ENCODE measurements at regions not wholly inside any gene's neighbourhood (a gene's known extent, or its start where the extent isn't known, plus 50 kb on each side); places are given as distances from the start of the nearest gene placed in this dataset.

DNA sequence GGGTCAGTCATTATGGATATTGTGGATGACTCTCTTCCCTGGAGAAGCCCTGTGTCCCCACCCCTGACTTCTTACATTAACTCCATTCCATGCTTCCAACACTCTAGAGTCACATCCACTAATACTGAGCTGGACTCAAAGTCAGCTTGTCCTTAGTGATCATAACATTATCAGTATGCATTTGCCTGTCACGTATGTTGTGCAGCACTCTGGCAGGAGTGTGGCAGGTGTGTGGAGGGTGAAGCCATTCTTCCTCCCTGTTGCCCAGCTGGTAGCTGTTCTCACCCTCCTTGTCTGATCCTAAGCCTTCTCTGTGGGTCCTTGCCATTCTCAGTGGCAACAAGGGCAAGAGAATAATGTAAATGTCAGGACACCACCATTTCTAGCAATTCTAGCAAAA lies 334.1 kb upstream of the RAB6C start:
- no peak for DNase-seq (ENCODE audit: low read depth)

DNA sequence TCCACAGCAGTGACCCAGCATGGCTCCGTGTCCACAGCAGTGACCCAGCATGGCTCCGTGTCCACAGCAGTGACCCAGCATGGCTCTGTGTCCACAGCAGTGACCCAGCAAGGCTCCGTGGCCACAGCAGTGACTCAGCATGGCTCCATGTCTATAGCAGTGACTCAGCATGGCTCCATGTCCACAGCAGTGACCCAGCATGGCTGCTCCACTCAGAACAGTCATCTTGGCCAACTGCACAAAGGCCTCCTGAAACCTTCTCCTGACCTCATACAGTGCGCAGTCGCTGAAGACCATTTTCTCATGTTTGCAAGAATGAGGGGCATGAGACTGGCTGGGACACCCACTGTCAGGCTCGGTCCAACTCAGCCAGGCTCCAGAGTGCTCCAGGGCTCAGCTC lies 333.4 kb upstream of the RAB6C start:
- no peak for DNase-seq (ENCODE audit: low read depth)

DNA sequence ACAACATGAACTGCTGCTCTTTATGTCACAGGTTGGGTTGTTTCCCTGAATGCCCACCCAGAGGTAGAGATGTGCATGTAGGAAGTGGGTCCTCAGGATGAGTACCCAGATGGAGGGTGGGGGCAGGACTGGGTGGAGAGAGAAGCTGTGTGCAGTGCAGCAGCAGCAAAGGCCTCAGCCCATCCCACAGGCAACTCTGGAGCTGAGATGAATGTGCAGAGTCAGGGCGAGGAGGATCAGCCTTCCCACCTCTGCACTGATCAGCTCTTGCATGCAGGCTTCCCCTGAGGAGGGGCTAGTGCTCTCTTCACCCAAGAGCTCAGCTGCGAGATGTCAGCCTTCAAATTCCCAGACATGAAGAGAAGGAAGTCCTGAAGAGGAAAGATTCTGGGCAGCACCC lies 326.2 kb upstream of the RAB6C start:
- no peak for DNase-seq (ENCODE audit: low read depth)

DNA sequence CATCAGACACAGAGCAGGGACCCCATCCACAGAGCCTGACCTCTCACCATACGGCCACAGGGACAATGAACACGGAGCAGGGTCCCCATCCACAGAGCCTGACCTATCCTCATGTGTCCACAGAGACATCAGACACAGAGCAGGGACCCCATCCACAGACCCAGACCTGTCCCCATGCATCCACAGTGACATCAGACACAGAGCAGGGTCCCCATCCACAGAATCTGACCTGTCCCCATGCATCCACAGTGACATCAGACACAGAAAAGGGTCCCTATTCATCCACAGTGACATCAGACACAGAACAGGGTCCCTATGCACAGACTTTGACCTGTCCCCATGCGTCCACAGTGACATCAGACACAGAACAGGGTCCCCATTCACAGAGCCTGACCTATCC lies 325.1 kb upstream of the RAB6C start:
- no peak for DNase-seq (ENCODE audit: low read depth)

DNA sequence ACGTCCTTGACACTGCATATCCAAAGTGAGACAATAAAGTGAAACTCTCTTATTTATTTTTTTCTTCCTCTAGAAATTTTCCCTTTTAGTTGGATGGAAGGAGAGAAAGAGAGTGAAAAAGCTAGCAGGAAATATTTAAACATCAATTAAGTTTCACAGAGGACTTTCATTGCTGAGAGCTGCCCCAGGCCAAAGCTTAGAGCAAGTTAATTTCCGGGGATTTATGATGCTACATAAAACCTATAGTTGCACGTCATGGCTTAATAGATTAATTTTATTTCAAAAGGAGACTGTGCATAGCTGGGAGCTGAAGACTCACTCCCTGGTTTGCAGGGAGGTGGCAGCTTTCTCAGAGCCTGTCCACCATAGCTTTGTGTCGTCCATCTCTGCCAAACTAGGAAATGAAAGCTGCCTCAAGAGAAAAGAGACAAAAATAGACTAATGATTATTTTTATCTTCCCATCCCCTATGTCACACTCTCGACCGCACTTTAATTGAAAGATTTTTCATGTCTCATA lies 323.3 kb upstream of the RAB6C start:
- DNase-seq (ENCODE audit: low read depth): no peak

DNA sequence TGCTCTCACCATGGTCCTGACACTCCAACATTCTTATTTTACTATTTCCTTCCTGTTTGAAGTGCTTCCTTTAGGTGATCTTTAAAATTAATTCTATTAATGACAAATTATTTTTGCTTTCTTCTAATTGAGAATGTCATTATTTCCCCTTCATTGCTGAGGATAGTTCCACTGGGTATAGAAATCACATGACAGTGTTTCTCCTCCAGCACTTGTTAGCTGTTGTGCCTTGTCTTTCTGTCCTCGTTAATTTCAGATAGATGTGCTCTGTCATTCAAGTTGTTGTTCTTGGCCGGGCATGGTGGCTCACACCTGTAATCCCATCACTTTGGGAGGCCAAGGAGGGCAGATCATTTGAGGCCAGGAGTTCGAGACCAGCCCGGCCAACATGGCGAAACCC lies 321.0 kb upstream of the RAB6C start:
- DNase-seq (ENCODE audit: low read depth): no peak

DNA sequence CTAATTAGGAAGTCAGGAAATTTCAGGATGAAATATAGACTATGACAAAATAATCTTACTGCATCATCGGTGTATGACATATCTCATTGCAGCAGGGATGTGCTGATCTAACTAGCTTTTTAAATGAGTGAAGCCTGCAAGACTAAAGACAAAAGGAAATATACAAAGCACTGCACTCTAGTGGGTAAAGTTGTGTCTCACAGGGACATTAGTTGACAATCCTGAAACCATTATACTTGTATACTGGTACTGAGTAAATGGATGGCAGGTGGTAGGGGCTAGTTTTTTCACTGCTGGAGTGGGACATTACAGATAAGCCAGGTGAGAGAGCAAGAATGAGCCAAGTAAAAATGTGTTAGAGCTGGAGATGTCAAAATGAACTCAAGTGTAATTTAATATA lies 317.5 kb upstream of the RAB6C start:
- DNase-seq (ENCODE audit: low read depth): no peak

DNA sequence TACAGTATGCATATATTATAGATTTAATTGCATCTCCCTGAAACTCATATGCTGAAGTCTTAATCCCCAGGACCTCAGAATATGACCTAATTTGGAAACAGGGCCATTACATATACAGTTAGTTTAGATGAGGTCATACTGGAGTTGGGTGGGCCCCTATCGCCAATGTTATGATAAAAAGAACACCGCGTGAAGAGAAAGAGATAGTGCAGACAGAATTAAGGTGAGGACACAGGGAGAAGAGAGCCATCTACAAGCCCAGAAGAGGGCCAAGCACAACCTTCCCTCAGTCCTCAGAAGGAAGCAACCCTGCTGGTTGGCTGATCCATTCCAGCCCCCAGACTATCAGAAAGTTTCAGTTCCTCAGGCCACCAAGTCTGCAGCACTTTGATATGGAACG lies 311.9 kb upstream of the RAB6C start:
- DNase-seq (ENCODE audit: low read depth): no peak

DNA sequence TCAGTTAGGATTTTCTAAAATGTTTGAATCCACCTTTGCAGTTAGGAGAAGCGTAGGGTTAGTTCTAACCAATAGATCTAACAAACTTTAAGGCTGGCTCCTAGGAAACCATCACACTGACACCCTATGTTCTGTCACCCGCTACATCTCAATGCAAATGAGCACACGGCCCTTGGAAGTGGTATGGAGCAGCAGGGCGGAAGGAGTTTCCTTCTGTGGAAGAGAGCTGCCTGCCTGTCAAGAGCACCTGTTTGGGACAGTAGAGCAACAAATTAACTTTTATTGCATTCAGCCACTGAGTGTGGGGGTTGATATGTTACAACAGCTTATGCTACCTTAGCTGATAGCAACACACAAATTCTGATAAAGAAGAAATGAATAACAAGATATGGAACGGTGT lies 306.9 kb upstream of the RAB6C start:
- no peak for DNase-seq (ENCODE audit: low read depth)

DNA sequence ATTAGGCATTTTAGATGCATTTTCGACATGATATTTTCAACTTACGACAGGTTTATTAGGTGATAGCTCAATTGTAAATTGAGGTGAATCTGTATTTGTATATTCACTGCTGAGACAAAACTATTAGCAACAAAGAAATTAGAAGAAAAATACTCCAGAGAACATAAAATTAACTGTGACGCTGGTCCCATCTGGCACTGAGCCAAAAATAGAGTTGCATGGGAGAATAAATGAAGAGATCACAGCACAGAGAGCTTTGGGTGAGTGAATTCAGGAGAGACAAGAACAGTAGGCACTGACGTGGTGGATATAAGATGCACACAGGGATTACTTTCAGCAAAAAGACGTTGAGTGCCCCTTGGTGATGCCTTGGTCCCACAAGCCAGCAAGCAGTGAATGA lies 306.2 kb upstream of the RAB6C start:
- no peak for DNase-seq (ENCODE audit: low read depth)

DNA sequence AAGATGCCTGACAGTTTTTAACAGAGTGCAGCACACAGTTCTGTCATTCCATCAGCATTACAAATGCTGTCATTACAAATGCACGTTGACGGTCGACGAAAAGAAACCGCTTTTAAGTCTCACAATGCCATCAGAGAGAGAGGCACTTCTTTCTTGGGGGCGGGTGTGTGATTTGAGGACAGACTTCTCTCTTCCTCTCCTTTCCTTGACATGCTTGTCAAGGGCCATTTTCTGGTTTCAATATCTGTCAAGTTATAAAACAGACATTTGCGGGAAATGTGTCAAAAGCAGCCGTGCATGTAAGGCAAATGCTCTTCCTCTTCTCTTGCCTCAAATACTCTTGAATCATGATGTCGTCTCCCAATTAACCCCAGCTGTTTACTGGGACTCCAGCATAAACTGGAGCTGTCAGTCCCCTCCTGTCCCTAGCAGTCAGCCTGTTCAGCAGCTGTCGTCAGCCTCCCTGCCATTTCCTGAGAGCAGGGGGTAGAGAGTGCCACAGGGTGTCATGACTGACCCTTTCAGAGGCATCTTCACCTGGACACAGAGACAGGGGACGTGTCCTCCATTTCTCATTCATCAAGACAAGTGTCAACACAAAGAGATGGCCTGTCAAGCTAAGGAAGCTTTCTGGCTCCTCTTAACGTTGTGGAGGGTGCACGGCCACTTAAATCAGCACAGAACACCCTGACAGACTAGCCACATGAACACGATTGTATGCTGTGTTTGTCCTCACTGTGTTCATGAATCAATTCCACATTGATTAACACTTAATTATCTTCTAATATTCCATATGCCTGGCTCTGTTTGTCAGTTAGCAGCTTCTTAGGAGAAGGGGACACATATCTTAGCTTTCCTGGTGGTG lies 305.4 kb upstream of the RAB6C start:
- no peak for DNase-seq (ENCODE audit: low read depth)

DNA sequence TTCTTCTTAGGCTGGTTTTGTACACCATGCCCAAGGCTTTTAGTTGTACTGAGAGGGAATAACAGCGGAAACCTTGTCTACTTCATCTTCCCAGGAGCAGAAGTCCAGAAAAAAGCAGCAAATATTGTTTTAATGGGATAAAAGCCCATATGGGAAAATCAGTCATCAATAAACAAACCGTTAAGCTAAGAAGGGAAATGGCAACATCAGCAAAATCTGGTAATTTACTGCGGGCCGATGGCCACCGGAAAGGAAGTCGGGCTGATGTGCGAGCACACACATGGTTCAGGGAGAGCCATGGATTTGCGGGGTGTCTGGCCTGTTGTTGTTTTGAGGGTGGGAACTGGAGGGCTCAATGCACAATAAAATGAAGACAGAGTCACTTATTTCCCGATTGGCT lies 300.7 kb upstream of the RAB6C start:
- DNase-seq (ENCODE audit: low read depth): no peak

DNA sequence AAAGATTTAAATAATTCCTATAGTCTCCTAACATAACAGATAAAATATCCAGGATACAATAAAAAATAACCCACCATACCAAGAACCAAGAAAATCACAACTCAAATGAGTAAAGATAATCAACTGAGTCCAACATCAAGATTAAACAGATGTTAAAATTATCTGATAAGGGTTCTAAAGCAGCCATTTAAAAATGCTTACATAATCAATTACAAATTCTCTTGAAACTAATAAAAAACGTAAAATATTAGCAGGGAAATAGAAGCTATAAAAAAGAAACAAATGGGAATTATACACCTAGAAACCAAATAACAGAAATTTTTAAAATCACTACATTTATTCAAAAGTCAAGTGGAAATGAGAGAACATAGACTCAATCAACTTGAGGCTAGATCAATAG lies 297.7 kb upstream of the RAB6C start:
- DNase-seq (ENCODE audit: low read depth): no peak

DNA sequence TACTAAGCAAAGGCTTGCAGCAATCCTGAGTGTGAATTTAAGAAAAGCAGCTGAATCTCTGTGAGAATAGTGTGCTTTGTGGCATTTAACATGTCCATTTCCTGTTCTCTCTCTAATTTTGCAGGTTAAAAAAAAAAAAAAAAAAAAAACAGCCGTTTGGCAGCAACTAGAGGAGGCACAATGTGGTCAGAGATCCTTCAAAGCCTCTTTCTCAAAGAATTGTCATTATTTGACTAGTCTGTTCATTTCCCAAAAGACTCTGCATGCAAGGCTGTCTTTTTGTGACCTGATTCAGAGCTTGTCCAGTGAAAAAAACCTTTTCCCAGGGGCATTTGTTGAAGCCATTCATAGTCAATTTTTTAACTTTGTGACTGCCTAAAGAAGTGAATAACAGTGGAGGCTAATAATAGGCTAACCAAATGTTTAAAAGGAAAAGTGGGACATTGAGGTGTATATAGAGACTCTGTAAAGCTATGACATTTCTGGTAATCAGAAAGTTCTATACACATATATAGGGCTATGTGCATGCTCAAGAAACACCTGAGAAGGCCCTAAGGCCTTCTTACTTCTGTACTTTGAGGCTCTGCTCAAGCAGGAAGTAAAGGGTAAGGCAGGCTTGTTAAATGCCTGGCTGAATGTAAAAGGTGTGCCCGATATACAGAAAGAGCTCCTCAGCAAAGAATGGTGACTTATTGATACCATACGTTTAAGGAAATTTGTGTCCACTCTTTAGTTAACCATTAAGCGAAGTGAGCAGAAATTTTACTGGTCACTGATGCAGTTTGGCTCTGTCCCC lies 289.6 kb upstream of the RAB6C start:
- DNase-seq (ENCODE audit: low read depth): no peak

DNA sequence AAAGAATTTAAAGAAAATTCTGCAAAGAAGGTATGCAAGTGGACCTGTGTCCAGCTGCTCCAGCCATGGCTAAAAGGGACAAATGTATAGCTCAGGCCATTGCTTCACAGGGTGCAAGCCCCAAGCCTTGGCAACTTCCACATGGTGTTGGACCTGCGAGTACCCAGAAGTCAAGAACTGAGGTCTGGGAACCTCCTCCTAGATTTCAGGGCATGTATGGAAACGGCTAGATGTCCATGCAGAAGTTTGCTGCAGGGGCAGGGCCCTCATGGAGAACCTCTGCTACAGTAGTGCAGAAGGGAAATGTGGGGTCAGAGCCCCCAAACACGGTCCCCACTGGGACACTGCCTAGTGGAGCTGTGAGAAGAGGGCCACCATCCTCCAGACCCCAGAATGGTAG lies 284.0 kb upstream of the RAB6C start:
- DNase-seq (ENCODE audit: low read depth): no peak

DNA sequence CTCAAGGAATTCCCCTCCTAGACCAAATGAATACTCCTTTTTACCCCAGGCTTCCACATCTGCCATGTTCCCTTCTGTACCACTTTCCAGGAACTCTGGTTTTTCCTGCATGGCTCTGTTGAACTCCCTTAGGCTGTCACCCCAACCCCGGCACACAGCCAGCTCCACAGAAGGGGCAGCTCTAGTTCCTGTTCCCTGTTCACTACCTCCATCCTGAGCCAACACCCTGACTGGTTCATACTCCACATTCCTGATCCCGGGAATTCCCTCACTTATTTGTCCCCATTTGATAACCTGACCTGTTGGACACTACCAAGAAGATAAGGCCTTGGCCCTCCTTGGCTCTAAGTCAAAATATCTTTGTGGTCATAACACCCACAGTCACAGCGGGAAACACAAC lies 280.9 kb upstream of the RAB6C start:
- DNase-seq (ENCODE audit: low read depth): no peak

DNA sequence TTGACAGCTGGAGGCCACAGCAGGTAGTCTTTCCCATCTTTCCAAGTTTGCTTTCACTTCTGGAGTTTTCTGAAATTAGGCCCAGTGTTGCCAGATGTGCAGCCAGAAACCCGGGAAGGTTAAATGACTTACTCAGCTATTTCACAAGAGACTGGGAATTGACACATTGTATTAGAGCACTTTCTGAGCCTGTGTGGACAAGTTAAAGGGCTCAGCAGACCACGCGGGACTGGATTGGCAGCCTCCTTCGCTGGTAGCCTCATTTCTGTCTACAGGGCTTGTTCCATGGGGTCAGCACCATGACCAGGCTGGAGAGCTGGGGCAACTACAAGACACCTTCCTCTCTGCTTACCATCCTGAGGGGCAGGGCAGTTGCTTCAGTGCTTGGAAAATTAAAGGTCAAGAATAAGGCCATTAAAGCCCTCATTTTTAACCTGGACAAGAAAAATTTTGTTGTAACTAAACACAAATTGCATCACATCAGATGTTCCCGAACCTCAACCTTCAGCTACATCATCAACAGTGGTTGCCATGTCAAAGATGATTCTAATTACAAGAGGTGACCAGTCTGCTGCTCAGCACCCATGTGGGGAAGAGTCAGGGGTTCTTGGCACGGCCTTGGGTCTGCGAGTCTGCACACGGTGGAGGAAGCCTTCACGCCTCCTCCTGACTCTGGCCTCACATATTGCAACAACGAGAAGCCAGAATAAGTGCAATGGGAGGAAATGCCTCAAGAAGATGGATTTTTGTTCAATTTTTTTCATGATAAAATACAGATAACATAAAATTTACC lies 279.5 kb upstream of the RAB6C start:
- DNase-seq (ENCODE audit: low read depth): no peak

DNA sequence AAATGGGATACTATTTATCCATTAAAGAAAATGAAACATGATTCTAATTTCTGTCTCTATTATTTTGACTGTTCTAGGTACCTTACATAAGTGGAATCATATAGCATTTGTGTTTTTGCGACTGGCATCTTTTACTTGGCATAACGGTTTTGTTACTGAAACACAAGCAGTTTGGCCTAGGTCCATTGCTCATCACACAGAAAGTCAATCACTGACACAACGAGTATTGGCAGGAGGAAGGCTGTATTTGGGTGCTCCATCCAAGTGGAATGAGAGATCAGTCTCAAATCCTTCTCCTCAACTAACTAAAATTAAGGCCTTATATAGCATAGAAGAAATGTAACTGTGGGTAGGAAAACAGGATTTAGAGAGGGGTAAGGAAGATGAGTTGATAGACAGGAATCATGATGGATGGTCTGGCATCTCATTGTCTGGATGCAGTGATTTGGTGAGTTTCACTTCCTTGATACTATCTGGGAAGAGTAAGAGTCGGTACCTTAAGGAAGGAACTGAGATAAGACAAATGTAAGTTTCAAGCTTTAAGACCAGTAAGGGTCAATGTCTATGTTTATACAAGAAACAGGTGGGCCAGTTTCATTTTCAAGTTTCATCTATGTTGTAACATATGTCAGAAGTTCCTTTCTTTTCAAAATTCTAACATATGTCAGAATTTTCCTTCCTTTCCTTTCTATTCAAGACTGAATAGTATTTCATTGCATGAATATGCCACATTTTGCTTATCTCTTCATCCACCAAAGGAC lies 276.9 kb upstream of the RAB6C start:
- no peak for DNase-seq (ENCODE audit: low read depth)

DNA sequence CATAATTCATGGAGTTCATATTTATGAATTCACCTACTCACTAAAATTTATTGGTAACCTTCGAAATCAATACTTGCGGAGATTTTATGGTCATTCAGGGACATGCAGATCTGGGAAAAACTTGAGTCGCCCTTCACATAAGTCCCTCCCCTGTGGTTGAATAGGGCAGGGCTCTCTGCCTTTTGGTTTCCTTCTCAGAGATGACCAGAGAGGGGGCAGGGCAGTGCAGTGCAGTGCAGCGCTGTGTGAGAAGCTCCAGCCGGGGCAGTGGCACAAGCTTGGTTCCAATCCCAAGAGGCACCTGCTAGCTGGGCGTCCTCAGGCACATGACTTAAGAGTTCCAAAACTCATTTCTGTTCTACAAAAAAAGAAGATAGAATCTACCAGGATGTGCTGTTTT lies 274.4 kb upstream of the RAB6C start:
- no peak for DNase-seq (ENCODE audit: low read depth)

DNA sequence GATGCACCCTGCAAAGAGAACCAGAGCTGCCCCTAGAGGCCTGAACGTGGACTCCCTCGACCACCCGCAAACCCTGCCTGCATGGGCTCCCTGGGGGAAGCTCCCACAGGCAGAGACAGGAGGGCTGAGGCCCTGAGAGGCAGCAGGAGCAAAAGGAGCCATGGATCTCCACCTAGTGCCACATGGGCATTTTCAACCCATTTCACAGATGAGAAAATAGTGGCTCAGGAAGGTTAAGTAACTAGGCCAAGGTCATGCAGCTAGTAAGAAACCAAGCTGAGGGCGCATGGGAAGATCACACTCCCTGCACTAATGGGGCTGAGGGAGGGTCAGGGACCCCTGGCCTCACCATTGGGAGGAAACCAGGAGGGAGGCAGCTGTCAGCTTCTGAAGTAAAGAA lies 271.7 kb upstream of the RAB6C start:
- DNase-seq (ENCODE audit: low read depth): no peak

DNA sequence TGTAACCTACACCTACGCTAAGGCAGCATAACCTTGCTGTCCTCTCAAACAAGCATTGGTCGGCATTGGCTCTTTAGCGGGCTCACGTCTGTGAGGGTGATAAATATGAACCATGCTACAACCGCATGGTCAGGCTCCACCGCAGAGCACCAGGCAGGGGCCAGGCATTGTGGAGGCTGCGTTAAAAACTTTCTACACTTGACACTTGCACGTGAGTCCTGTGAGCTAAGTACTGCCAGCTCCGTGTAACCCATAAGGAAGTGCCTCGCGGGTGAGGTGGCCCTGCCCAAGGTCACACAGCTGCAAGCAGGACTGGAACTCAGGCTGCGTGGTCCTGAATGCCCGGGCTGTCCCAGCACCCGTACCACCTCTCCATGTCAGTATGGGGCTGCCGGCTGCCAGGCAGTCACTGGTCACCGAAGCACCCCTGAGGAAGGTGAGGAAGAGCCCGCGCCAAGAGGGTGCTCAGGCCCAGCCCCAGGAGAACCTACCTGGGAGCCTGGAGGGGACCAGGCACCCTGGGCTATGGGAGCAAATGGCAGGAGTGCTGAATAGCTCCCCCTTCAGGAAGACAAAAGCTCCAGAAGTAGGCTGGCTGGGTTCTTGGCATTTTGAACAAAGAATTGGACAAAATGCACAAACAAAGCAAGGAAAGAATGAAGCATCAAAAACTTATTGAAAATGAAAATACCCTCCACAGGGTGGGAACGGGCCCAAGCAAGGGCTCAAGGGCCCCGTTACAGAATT lies 271.1 kb upstream of the RAB6C start:
- DNase-seq (ENCODE audit: low read depth): no peak

All from non-pigmented ciliary epithelial cell (primary cell).